K562 (cell line): ENCODE measurements at regions not wholly inside any gene's neighbourhood (a gene's known extent, or its start where the extent isn't known, plus 50 kb on each side); places are given as distances from the start of the nearest gene placed in this dataset.

Experiments used
- ATAC-seq: fragments of 200-7000 bp; cut with Tn5 transposase; 3 replicates; pipeline ENCODE4 v1.9.1; 2020; ENCODE audit warnings: moderate library complexity
- BruUV-seq: library from RNA; stranded (reverse); fragments of 400-500 nt; replicated peaks from 2 replicates; lab custom pipeline; 2021; lab: Mats Ljungman, UMichigan
- CTCF ChIA-PET: fragments of 300-600 bp; formaldehyde crosslinking; extraction: SDS; loops from one replicate; lab custom pipeline; 2021; ENCODE audit warnings: low intra/inter-chr PET ratio; lab: Yijun Ruan, JAX
- POLR2A ChIA-PET: fragments of 300-600, 350-650 bp; sonication (Branson Sonifier 250); formaldehyde crosslinking; extraction: SDS; loops from one replicate; lab custom pipeline; 2021; ENCODE audit warnings: antibody characterized with exemption, inconsistent platforms; lab: Yijun Ruan, JAX
- DNase-seq, 4 experiments: peaks; one replicate each; pipeline versions ENCODE4 v3.0.0 to v3.0.0-alpha.2; 2011 to 2018; ENCODE audit warnings: low spot score in 3 of 4, mixed read lengths in 3 of 4; ENCODE audit errors: extremely low read depth in 1 of 4
- FAIRE-seq: peaks from 2 replicates; lab custom pipeline; 2011; peaks lifted over from hg19 to GRCh38; lab: Jason Lieb, UNC
- H2AFZ ChIP-seq: 2 replicates; pipeline ENCODE4 v1.6.0; 2011; ENCODE audit warnings: low read depth, low read length, control low read depth, inconsistent platforms
- H3K27ac ChIP-seq: fragments of 200-600 bp; 3 replicates; pipeline ENCODE4 v1.8.0; 2011; ENCODE audit warnings: low read depth, mild to moderate bottlenecking, control low read depth, inconsistent platforms, low read length, moderate library complexity, mixed read lengths; ENCODE audit errors: extremely low read depth
- H3K27me3 ChIP-seq, 2 experiments: fragments of 300-600 bp in 1 of 2; 2 replicates in 1 of 2; 3 replicates in 1 of 2; pipeline versions ENCODE4 v1.6.0 to v1.8.0; 2011; ENCODE audit warnings: inconsistent platforms in 2 of 2, low read length in 2 of 2, mild to moderate bottlenecking in 1 of 2, mixed read lengths in 1 of 2, moderate library complexity in 1 of 2; ENCODE audit not compliant: control insufficient read depth in 2 of 2, insufficient read depth in 2 of 2
- H3K36me3 ChIP-seq: fragments of 300-600 bp; 3 replicates; pipeline ENCODE4 v1.8.0; 2011; ENCODE audit warnings: mild to moderate bottlenecking, low read length, inconsistent platforms; ENCODE audit not compliant: control insufficient read depth, insufficient read depth
- H3K4me1 ChIP-seq, 2 experiments: fragments of 200-600 bp in 1 of 2; replicated peaks in 1 of 2; 2 replicates in 1 of 2; 3 replicates in 1 of 2; pipeline versions ENCODE4 v1.5.1 to v1.8.0; 2011; ENCODE audit warnings: inconsistent platforms in 2 of 2, low read length in 2 of 2, mild to moderate bottlenecking in 1 of 2, mixed read lengths in 1 of 2, moderate library complexity in 1 of 2; ENCODE audit not compliant: control insufficient read depth in 2 of 2, insufficient read depth in 2 of 2
- H3K4me2 ChIP-seq: 2 replicates; pipeline ENCODE4 v1.6.1; 2011; ENCODE audit warnings: low read length, control low read depth, inconsistent platforms, mixed read lengths; ENCODE audit not compliant: insufficient read depth
- H3K4me3 ChIP-seq: fragments of 200-600 bp; sonication (generic), shearing (Covaris generic); 2 replicates; pipeline ENCODE4 v1.5.1; 2016; ENCODE audit warnings: control low read depth, inconsistent platforms
- H3K79me2 ChIP-seq: fragments of 200-600 bp; 3 replicates; pipeline ENCODE4 v1.8.0; 2011; ENCODE audit warnings: low read length, inconsistent platforms; ENCODE audit not compliant: control insufficient read depth, insufficient read depth
- H3K9ac ChIP-seq, 2 experiments: 2 replicates each; pipeline versions ENCODE4 v1.6.0 to v1.6.1; 2011; ENCODE audit warnings: low read depth in 2 of 2, low read length in 2 of 2, control low read depth in 1 of 2, inconsistent platforms in 1 of 2, mild to moderate bottlenecking in 1 of 2, mixed read lengths in 1 of 2; ENCODE audit not compliant: insufficient read depth in 1 of 2
- H3K9me1 ChIP-seq: one replicate; pipeline ENCODE4 v1.6.0; 2011; ENCODE audit warnings: inconsistent platforms, mild to moderate bottlenecking, low read length, moderate library complexity; ENCODE audit not compliant: control insufficient read depth, insufficient read depth
- H3K9me3 ChIP-seq: replicated peaks from 2 replicates; pipeline ENCODE4 v1.5.1; 2011; ENCODE audit warnings: low read depth, low read length, inconsistent platforms; ENCODE audit not compliant: control insufficient read depth, insufficient read depth
- H4K20me1 ChIP-seq: replicated peaks from 2 replicates; pipeline ENCODE4 v1.6.1; 2011; ENCODE audit warnings: low read length, inconsistent platforms, mixed read lengths; ENCODE audit not compliant: control insufficient read depth, insufficient read depth
- BHLHE40 ChIP-seq: IDR thresholded peaks from 2 replicates; pipeline ENCODE4 v1.6.1; 2011; ENCODE audit warnings: low read length, improper control_type of control experiment
- CBX1 ChIP-seq: sonication (generic); IDR thresholded peaks from 2 replicates; pipeline ENCODE4 v1.6.1; 2016; ENCODE audit warnings: antibody characterized with exemption, low read depth, mild to moderate bottlenecking
- CCNT2 ChIP-seq: IDR thresholded peaks from 2 replicates; pipeline ENCODE4 v1.6.1; 2011; ENCODE audit warnings: borderline replicate concordance, low read depth, mild to moderate bottlenecking, moderate library complexity, mixed read lengths, low read length; ENCODE audit not compliant: insufficient read length; ENCODE audit errors: extremely low read depth
- ERF ChIP-seq: fragments of 450-650 bp; formaldehyde crosslinking; IDR thresholded peaks from 2 replicates; pipeline ENCODE4 v1.4.0; 2020; ENCODE audit warnings: mild to moderate bottlenecking, mixed read lengths
- FOSL1 ChIP-seq: fragments of 200-800 bp; sonication (Bioruptor generic); conservative IDR thresholded peaks from 2 replicates; pipeline ENCODE4 v1.6.1; 2016; ENCODE audit warnings: missing genetic modification characterization, missing compliant biosample characterization
- FOXK2 ChIP-seq, 2 experiments: fragments of 450-650 bp; IDR thresholded peaks in 1 of 2; conservative IDR thresholded peaks in 1 of 2; 2 replicates each; pipeline ENCODE4 v1.6.1; 2016; ENCODE audit warnings: low read depth in 2 of 2, mild to moderate bottlenecking in 1 of 2
- HEY1 ChIP-seq: fragments of 250-450 bp; sonication (Bioruptor Pico); IDR thresholded peaks from 2 replicates; pipeline ENCODE4 v1.5.0; 2020; ENCODE audit warnings: mild to moderate bottlenecking, moderate library complexity, borderline replicate concordance
- HMG20A ChIP-seq: fragments of 450-650 bp; formaldehyde crosslinking; conservative IDR thresholded peaks from 2 replicates; pipeline ENCODE4 v1.4.0; 2020; ENCODE audit warnings: mild to moderate bottlenecking, mixed read lengths
- KLF16 ChIP-seq: IDR thresholded peaks from 2 replicates; pipeline ENCODE4 v1.6.1; 2016; ENCODE audit warnings: antibody characterized with exemption
- NR3C1 ChIP-seq: sonication (generic); formaldehyde crosslinking; IDR thresholded peaks from 2 replicates; pipeline ENCODE4 v1.8.1; 2022; ENCODE audit warnings: missing genetic modification reagents
- RHOXF2B ChIP-seq: fragments of 250-450 bp; sonication (Bioruptor Pico); conservative IDR thresholded peaks from 2 replicates; pipeline ENCODE4 v1.5.1; 2021
- TEAD2 ChIP-seq: fragments of 450-650 bp; IDR thresholded peaks from 2 replicates; pipeline ENCODE4 v1.6.1; 2016; ENCODE audit warnings: missing genetic modification characterization, control low read depth, missing compliant biosample characterization
- ZNF551 ChIP-seq: fragments of 250-450 bp; sonication (Bioruptor Pico); IDR thresholded peaks from 2 replicates; pipeline ENCODE4 v1.5.0; 2021; ENCODE audit warnings: mild to moderate bottlenecking, moderate library complexity
- WGBS: fragments of 100-300 bp; shearing (Covaris generic); methylation state at CpG from one replicate; pipeline ENCODE4 v1.1.6; 2016; ENCODE audit warnings: low coverage, mixed read lengths; ENCODE audit not compliant: insufficient coverage; ENCODE audit errors: missing lambda C conversion rate; 5-methylcytosine and 5-hydroxymethylcytosine counted together
- in situ Hi-C: fragments of 300-500 bp; cut with MboI; formaldehyde crosslinking; loops from 4 replicates; pipeline ENCODE4 v1.15.0; 2018; ENCODE audit warnings: inconsistent platforms, mixed read lengths
- intact Hi-C: fragments of 100-400 bp; cut with micrococcal nuclease; formaldehyde crosslinking; loops from 2 replicates; pipeline ENCODE4 v1.14.2; 2022
- TF ChIP-seq, protein P1 (sequence below): sonication (generic); formaldehyde crosslinking; IDR thresholded peaks from 2 replicates; pipeline ENCODE4 v1.4.0; 2020; ENCODE audit warnings: mild to moderate bottlenecking, missing genetic modification reagents
- TF ChIP-seq, protein P2 (sequence below): fragments of 250-450 bp; sonication (Bioruptor Pico); IDR thresholded peaks from 2 replicates; pipeline ENCODE4 v1.4.0; 2020; ENCODE audit warnings: mild to moderate bottlenecking, moderate library complexity
- TF ChIP-seq, protein P3 (sequence below): fragments of 450-650 bp; formaldehyde crosslinking; IDR thresholded peaks from 2 replicates; pipeline ENCODE4 v1.4.0; 2020; ENCODE audit warnings: mild to moderate bottlenecking, moderate library complexity

DNA sequence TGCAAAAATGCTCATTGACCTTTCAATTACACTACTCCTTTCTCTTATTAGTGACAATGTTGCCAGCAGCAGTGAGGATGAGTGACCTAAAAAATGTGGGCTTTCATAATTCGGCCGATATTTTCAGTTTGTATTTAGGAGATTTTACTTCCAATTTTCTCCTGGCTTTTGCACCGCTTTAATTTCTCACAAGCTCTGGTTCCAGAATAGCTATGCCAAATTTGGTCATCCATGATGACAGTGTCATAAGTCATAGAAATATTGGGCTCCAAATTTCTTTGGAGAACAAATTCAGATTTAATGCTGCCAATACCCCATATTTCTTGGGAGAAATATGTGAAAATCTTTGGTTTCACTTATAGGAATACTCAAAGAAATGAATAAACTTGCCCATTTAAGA, 187.7 kb upstream of the HCCS start:
- WGBS, result 15% methylated on average over 3 of the region's 3 CpGs
- TF ChIP-seq, protein P1, sequence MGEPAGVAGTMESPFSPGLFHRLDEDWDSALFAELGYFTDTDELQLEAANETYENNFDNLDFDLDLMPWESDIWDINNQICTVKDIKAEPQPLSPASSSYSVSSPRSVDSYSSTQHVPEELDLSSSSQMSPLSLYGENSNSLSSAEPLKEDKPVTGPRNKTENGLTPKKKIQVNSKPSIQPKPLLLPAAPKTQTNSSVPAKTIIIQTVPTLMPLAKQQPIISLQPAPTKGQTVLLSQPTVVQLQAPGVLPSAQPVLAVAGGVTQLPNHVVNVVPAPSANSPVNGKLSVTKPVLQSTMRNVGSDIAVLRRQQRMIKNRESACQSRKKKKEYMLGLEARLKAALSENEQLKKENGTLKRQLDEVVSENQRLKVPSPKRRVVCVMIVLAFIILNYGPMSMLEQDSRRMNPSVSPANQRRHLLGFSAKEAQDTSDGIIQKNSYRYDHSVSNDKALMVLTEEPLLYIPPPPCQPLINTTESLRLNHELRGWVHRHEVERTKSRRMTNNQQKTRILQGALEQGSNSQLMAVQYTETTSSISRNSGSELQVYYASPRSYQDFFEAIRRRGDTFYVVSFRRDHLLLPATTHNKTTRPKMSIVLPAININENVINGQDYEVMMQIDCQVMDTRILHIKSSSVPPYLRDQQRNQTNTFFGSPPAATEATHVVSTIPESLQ (CRISPR knock-in tag), result no peak
- no peak for TF ChIP-seq HEY1
- TF ChIP-seq RHOXF2B (CRISPR knock-in tag), result no peak
- TF ChIP-seq, protein P2, sequence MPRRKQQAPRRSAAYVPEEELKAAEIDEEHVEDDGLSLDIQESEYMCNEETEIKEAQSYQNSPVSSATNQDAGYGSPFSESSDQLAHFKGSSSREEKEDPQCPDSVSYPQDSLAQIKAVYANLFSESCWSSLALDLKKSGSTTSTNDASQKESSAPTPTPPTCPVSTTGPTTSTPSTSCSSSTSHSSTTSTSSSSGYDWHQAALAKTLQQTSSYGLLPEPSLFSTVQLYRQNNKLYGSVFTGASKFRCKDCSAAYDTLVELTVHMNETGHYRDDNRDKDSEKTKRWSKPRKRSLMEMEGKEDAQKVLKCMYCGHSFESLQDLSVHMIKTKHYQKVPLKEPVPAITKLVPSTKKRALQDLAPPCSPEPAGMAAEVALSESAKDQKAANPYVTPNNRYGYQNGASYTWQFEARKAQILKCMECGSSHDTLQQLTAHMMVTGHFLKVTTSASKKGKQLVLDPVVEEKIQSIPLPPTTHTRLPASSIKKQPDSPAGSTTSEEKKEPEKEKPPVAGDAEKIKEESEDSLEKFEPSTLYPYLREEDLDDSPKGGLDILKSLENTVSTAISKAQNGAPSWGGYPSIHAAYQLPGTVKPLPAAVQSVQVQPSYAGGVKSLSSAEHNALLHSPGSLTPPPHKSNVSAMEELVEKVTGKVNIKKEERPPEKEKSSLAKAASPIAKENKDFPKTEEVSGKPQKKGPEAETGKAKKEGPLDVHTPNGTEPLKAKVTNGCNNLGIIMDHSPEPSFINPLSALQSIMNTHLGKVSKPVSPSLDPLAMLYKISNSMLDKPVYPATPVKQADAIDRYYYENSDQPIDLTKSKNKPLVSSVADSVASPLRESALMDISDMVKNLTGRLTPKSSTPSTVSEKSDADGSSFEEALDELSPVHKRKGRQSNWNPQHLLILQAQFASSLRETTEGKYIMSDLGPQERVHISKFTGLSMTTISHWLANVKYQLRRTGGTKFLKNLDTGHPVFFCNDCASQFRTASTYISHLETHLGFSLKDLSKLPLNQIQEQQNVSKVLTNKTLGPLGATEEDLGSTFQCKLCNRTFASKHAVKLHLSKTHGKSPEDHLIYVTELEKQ (CRISPR knock-in tag), result no peak
- TF ChIP-seq BHLHE40, result no peak
- TF ChIP-seq KLF16, result no peak
- TF ChIP-seq FOXK2 (conservative IDR thresholded peaks at IDR 0.05 in 1 of 2, IDR thresholded peaks at IDR 0.05 in 1 of 2; ENCODE audit: low read depth in 2 of 2), result no peak
- no peak for TF ChIP-seq HMG20A (CRISPR knock-in tag)
- TF ChIP-seq NR3C1 (CRISPR knock-in tag), result no peak
- TF ChIP-seq, protein P3, sequence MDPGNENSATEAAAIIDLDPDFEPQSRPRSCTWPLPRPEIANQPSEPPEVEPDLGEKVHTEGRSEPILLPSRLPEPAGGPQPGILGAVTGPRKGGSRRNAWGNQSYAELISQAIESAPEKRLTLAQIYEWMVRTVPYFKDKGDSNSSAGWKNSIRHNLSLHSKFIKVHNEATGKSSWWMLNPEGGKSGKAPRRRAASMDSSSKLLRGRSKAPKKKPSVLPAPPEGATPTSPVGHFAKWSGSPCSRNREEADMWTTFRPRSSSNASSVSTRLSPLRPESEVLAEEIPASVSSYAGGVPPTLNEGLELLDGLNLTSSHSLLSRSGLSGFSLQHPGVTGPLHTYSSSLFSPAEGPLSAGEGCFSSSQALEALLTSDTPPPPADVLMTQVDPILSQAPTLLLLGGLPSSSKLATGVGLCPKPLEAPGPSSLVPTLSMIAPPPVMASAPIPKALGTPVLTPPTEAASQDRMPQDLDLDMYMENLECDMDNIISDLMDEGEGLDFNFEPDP (CRISPR knock-in tag), result no peak
- TF ChIP-seq ERF (CRISPR knock-in tag), result no peak
- TF ChIP-seq ZNF551 (CRISPR knock-in tag), result no peak
- TF ChIP-seq CCNT2, result no peak
- no peak for TF ChIP-seq FOSL1 (tag)
- TF ChIP-seq TEAD2, result no peak
- TF ChIP-seq CBX1, result no peak

More for the DNA sequence above, 187.7 kb upstream of the HCCS start:
- H3K9ac ChIP-seq, result no peak overlapping the region
- H3K9me1 ChIP-seq, result no peaks in the 10 kb centered on the region
- no peaks in the 10 kb centered on the region for H3K27me3 ChIP-seq
- H3K4me1 ChIP-seq, result no peaks in the 10 kb centered on the region
- no TSS peak for BruUV-seq
- ATAC-seq, result no peak
- no peaks in the 10 kb centered on the region for H3K9me3 ChIP-seq
- in situ Hi-C loops, result no loop called here
- no peak overlapping the region for H2AFZ ChIP-seq
- DNase-seq, result no peak
- ChIA-PET CTCF (no interaction called here), POLR2A (no interaction called here)
- intact Hi-C loops, result no loop called here
- no peaks in the 10 kb centered on the region for H3K79me2 ChIP-seq
- no peak for FAIRE-seq
- no peaks in the 10 kb centered on the region for H3K36me3 ChIP-seq
- H4K20me1 ChIP-seq, result no peaks in the 10 kb centered on the region
- H3K4me2 ChIP-seq, result no peak overlapping the region
- H3K27ac ChIP-seq, result no peak overlapping the region
- H3K4me3 ChIP-seq, result no peak overlapping the region
